Transverse colon (tissue), 4 donors: ENCODE measurements at regions not wholly inside any gene's neighbourhood (a gene's known extent, or its start where the extent isn't known, plus 50 kb on each side); places are given as distances from the start of the nearest gene placed in this dataset.

Experiments used
- POLR2A ChIP-seq: fragments of 450-650 bp; IDR thresholded peaks from one replicate; pipeline ENCODE4 v1.6.1; 2016; ENCODE audit warnings: antibody characterized with exemption, mild to moderate bottlenecking, moderate library complexity
- POLR2AphosphoS5 ChIP-seq, 3 donors: sonication (generic); formaldehyde crosslinking; IDR thresholded peaks; one replicate each; pipeline ENCODE4 v1.6.1; 2016; ENCODE audit warnings: antibody characterized with exemption in 3 of 3
- TF ChIP-seq, protein P1 (sequence below), 5 experiments: fragments of 200-600 bp in 3 of 5; fragments of 450-650 bp in 2 of 5; sonication (generic) in 3 of 5; IDR thresholded peaks; 1 replicate in 2 of 5; 2 replicates in 3 of 5; pipeline ENCODE4 v1.5.1; 2016 to 2017; ENCODE audit warnings: antibody characterized with exemption in 5 of 5, inconsistent platforms in 3 of 5, mild to moderate bottlenecking in 2 of 5, moderate library complexity in 1 of 5

DNA sequence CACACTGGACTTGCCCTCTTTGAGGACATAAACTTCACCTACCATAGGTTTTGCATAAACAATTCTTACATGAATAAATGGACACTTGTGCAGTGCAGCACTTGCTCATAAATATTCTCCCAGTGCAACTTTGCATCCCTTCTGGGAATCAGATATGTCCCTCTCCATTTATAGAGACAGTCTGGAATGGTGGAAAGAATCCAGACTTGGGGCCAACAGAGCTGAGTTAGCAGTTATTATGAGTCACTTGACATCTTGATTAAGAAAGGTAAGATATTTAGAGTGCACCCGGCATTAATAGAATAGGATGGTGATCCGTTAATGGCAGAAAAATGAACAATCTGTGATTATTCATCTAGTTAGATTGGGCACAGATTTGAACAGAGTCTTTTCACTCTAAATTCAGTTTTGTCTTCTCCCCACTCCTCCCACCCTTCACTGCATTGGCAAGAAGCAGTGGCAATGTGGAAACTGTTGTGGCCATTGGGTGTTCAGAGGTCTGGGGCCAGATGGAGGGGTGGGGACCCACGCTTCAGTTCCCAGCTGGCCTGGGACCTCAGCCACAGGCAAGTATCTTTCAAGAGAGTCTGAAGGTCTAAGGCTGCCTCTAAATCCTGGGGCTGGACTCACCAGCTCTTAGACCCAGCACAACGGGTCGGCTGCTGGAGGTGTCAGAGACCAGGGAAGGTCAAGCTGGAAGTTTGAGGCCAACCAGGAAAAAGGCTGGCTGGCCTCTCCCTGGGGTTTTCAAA is 58.9 kb upstream of the KY start:
- TF ChIP-seq, protein P1, sequence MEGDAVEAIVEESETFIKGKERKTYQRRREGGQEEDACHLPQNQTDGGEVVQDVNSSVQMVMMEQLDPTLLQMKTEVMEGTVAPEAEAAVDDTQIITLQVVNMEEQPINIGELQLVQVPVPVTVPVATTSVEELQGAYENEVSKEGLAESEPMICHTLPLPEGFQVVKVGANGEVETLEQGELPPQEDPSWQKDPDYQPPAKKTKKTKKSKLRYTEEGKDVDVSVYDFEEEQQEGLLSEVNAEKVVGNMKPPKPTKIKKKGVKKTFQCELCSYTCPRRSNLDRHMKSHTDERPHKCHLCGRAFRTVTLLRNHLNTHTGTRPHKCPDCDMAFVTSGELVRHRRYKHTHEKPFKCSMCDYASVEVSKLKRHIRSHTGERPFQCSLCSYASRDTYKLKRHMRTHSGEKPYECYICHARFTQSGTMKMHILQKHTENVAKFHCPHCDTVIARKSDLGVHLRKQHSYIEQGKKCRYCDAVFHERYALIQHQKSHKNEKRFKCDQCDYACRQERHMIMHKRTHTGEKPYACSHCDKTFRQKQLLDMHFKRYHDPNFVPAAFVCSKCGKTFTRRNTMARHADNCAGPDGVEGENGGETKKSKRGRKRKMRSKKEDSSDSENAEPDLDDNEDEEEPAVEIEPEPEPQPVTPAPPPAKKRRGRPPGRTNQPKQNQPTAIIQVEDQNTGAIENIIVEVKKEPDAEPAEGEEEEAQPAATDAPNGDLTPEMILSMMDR (IDR thresholded peaks at IDR 0.05): no peak
- TF ChIP-seq POLR2AphosphoS5 (IDR thresholded peaks at IDR 0.05) (no peak), POLR2A (no peak)
